HepG2 (cell line): ENCODE measurements at regions not wholly inside any gene's neighbourhood (a gene's known extent, or its start where the extent isn't known, plus 50 kb on each side); places are given as distances from the start of the nearest gene placed in this dataset.
A peak's percentile ranks its signal among the peaks of the same experiment; 100 is the strongest.

ENCODE experiments used
- ATAC-seq: fragments of 200-7000 bp; cut with Tn5 transposase; 3 replicates; pipeline ENCODE4 v1.9.1; 2020; ENCODE audit warnings: mild to moderate bottlenecking, moderate library complexity
- BruUV-seq: library from RNA; stranded (reverse); fragments of 400-500 nt; replicated peaks from 2 replicates; lab custom pipeline; 2021; lab: Mats Ljungman, UMichigan
- CTCF ChIA-PET: fragments of 300-600 bp; formaldehyde crosslinking; extraction: SDS; loops from one replicate; lab custom pipeline; 2021; ENCODE audit warnings: low total read pairs, inconsistent platforms, low intra/inter-chr PET ratio; lab: Yijun Ruan, JAX
- POLR2A ChIA-PET: fragments of 350-600 bp; sonication (Branson Sonifier 250); formaldehyde crosslinking; loops from one replicate; lab custom pipeline; 2020; ENCODE audit warnings: antibody characterized with exemption, inconsistent platforms; lab: Yijun Ruan, JAX
- DNase-seq: peaks from one replicate; pipeline ENCODE4 v3.0.0-alpha.2; 2015; ENCODE audit warnings: low spot score
- FAIRE-seq: peaks from 3 replicates; lab custom pipeline; 2011; peaks lifted over from hg19 to GRCh38; lab: Jason Lieb, UNC
- H2AFZ ChIP-seq: one replicate; pipeline ENCODE4 v1.6.1; 2011; ENCODE audit warnings: low read length, inconsistent platforms
- H3K27ac ChIP-seq: fragments of 300-600 bp; 3 replicates; pipeline ENCODE4 v1.8.0; 2011; ENCODE audit warnings: mixed run types, mild to moderate bottlenecking, mixed read lengths, low read length, inconsistent platforms; ENCODE audit not compliant: insufficient read depth; ENCODE audit errors: extremely low read length
- H3K27me3 ChIP-seq, 2 experiments: fragments of 200-600 bp in 1 of 2; 2 replicates in 1 of 2; 3 replicates in 1 of 2; pipeline versions ENCODE4 v1.6.0 to v1.8.0; 2011; ENCODE audit warnings: low read length in 2 of 2, mild to moderate bottlenecking in 2 of 2, moderate library complexity in 2 of 2, inconsistent platforms in 1 of 2; ENCODE audit not compliant: insufficient read depth in 2 of 2, control insufficient read depth in 1 of 2
- H3K36me3 ChIP-seq, 2 experiments: fragments of 200-600 bp in 1 of 2; replicated peaks in 1 of 2; 2 replicates in 1 of 2; 3 replicates in 1 of 2; pipeline versions ENCODE4 v1.5.1 to v1.8.0; 2011; ENCODE audit warnings: low read length in 2 of 2, inconsistent platforms in 1 of 2; ENCODE audit not compliant: insufficient read depth in 2 of 2, control insufficient read depth in 1 of 2
- H3K4me1 ChIP-seq: 2 replicates; pipeline ENCODE4 v1.5.1; 2012; ENCODE audit warnings: low read length, inconsistent platforms; ENCODE audit not compliant: insufficient read depth
- H3K4me2 ChIP-seq: 2 replicates; pipeline ENCODE4 v1.6.0; 2011; ENCODE audit warnings: low read depth, low read length, inconsistent platforms
- H3K4me3 ChIP-seq, 3 experiments: fragments of 200-600 bp in 1 of 3; sonication (generic), shearing (Covaris generic) in 1 of 3; replicated peaks in 1 of 3; 2 replicates each; pipeline ENCODE4 v1.5.1; 2011 to 2016; ENCODE audit warnings: low read length in 3 of 3, inconsistent platforms in 2 of 3, low read depth in 2 of 3, mild to moderate bottlenecking in 2 of 3, control low read depth in 1 of 3, mixed read lengths in 1 of 3; ENCODE audit not compliant: insufficient read depth in 1 of 3
- H3K79me2 ChIP-seq: one replicate; pipeline ENCODE4 v1.6.1; 2011; ENCODE audit warnings: low read length, inconsistent platforms; ENCODE audit not compliant: insufficient read depth
- H3K9ac ChIP-seq: 2 replicates; pipeline ENCODE4 v1.6.0; 2011; ENCODE audit warnings: mild to moderate bottlenecking, low read depth, low read length, inconsistent platforms; ENCODE audit not compliant: insufficient read depth
- H3K9me3 ChIP-seq: 2 replicates; pipeline ENCODE4 v1.5.1; 2012; ENCODE audit warnings: mild to moderate bottlenecking, low read length
- H4K20me1 ChIP-seq: 2 replicates; pipeline ENCODE4 v1.6.0; 2011; ENCODE audit warnings: inconsistent platforms, mild to moderate bottlenecking, low read length, moderate library complexity; ENCODE audit not compliant: insufficient read depth
- PAF1 ChIP-seq: IDR thresholded peaks from 2 replicates; pipeline ENCODE4 v1.6.1; 2016; ENCODE audit warnings: missing genetic modification reagents, missing compliant biosample characterization
- ZKSCAN1 ChIP-seq: fragments of 150-350 bp; IDR thresholded peaks from 2 replicates; pipeline ENCODE4 v1.6.1; 2014; ENCODE audit warnings: low read length
- ZNF329 ChIP-seq: sonication (generic); formaldehyde crosslinking; IDR thresholded peaks from 2 replicates; pipeline ENCODE4 v1.9.0; 2021; ENCODE audit warnings: low read depth, mild to moderate bottlenecking, missing genetic modification reagents
- WGBS: methylation state at CpG from one replicate; pipeline ENCODE4 v1.1.6; 2017; ENCODE audit warnings: low lambda C conversion rate; 5-methylcytosine and 5-hydroxymethylcytosine counted together
- in situ Hi-C: cut with HindIII; loops from 2 replicates; pipeline ENCODE4 v1.10.0; 2017; ENCODE audit warnings: low pct_unique_long_range_greater_than_20kb; ENCODE audit not compliant: extremely low pct_ligation_motif_present
- intact Hi-C: fragments of 100-400 bp; cut with micrococcal nuclease; formaldehyde crosslinking; loops from one replicate; pipeline ENCODE4 v1.10.0; 2022; ENCODE audit not compliant: unreplicated experiment
- TF ChIP-seq, protein P1 (sequence below): sonication (generic); formaldehyde crosslinking; IDR thresholded peaks from 2 replicates; pipeline ENCODE4 v1.4.0; 2020; ENCODE audit warnings: mild to moderate bottlenecking, missing genetic modification reagents

GRCh38 chr20:39210341-39211036 is 248.3 kb downstream of the DHX35 start:
- POLR2A ChIA-PET: no interaction called here
- Histone ChIP-seq H3K4me2 (no peak overlapping the region), H3K36me3 (no peaks in the 10 kb centered on the region), H3K9me3 (no peaks in the 10 kb centered on the region), H3K4me1 (no peaks in the 10 kb centered on the region), H3K27ac (no peak overlapping the region), H3K79me2 (no peaks in the 10 kb centered on the region), H3K4me3 (no peak overlapping the region), H4K20me1 (no peaks in the 10 kb centered on the region), H3K27me3 (no peaks in the 10 kb centered on the region; a peak in 1 of 5 replicates), H2AFZ (no peak overlapping the region), H3K9ac (no peak overlapping the region)
- TF ChIP-seq ZKSCAN1 (no peak), PAF1 (CRISPR knock-in tag) (no peak)
- FAIRE-seq: no peak
- in situ Hi-C loops (no loop called here), intact Hi-C loops (no loop called here)
- no peak for DNase-seq
- no TSS peak for BruUV-seq
- no peak for ATAC-seq
- 15% methylated on average over 10 of the region's 11 CpGs for WGBS
- CTCF ChIA-PET: no interaction called here

GRCh38 chr20:39206899-39207564 is 244.9 kb downstream of the DHX35 start:
- DNase-seq: no peak
- Histone ChIP-seq H4K20me1 (no peaks in the 10 kb centered on the region), H3K9ac (no peak overlapping the region), H3K27ac (no peak overlapping the region), H3K9me3 (no peaks in the 10 kb centered on the region; the same call in 1 of the 2 replicates), H3K79me2 (no peaks in the 10 kb centered on the region), H3K4me3 (no peak overlapping the region), H3K36me3 (no peaks in the 10 kb centered on the region), H3K4me2 (no peak overlapping the region), H3K27me3 (no peaks in the 10 kb centered on the region; a peak in 1 of 5 replicates), H2AFZ (no peak overlapping the region), H3K4me1 (no peaks in the 10 kb centered on the region)
- WGBS: 22% methylated on average over 4 of the region's 4 CpGs
- BruUV-seq: no TSS peak
- ChIA-PET POLR2A (no interaction called here), CTCF (no interaction called here)
- ATAC-seq: no peak
- in situ Hi-C loops: no loop called here
- intact Hi-C loops: no loop called here
- peak; percentile 19; the same call in 1 of the 2 replicates for TF ChIP-seq ZNF329 (CRISPR knock-in tag)
- TF ChIP-seq, protein P1, sequence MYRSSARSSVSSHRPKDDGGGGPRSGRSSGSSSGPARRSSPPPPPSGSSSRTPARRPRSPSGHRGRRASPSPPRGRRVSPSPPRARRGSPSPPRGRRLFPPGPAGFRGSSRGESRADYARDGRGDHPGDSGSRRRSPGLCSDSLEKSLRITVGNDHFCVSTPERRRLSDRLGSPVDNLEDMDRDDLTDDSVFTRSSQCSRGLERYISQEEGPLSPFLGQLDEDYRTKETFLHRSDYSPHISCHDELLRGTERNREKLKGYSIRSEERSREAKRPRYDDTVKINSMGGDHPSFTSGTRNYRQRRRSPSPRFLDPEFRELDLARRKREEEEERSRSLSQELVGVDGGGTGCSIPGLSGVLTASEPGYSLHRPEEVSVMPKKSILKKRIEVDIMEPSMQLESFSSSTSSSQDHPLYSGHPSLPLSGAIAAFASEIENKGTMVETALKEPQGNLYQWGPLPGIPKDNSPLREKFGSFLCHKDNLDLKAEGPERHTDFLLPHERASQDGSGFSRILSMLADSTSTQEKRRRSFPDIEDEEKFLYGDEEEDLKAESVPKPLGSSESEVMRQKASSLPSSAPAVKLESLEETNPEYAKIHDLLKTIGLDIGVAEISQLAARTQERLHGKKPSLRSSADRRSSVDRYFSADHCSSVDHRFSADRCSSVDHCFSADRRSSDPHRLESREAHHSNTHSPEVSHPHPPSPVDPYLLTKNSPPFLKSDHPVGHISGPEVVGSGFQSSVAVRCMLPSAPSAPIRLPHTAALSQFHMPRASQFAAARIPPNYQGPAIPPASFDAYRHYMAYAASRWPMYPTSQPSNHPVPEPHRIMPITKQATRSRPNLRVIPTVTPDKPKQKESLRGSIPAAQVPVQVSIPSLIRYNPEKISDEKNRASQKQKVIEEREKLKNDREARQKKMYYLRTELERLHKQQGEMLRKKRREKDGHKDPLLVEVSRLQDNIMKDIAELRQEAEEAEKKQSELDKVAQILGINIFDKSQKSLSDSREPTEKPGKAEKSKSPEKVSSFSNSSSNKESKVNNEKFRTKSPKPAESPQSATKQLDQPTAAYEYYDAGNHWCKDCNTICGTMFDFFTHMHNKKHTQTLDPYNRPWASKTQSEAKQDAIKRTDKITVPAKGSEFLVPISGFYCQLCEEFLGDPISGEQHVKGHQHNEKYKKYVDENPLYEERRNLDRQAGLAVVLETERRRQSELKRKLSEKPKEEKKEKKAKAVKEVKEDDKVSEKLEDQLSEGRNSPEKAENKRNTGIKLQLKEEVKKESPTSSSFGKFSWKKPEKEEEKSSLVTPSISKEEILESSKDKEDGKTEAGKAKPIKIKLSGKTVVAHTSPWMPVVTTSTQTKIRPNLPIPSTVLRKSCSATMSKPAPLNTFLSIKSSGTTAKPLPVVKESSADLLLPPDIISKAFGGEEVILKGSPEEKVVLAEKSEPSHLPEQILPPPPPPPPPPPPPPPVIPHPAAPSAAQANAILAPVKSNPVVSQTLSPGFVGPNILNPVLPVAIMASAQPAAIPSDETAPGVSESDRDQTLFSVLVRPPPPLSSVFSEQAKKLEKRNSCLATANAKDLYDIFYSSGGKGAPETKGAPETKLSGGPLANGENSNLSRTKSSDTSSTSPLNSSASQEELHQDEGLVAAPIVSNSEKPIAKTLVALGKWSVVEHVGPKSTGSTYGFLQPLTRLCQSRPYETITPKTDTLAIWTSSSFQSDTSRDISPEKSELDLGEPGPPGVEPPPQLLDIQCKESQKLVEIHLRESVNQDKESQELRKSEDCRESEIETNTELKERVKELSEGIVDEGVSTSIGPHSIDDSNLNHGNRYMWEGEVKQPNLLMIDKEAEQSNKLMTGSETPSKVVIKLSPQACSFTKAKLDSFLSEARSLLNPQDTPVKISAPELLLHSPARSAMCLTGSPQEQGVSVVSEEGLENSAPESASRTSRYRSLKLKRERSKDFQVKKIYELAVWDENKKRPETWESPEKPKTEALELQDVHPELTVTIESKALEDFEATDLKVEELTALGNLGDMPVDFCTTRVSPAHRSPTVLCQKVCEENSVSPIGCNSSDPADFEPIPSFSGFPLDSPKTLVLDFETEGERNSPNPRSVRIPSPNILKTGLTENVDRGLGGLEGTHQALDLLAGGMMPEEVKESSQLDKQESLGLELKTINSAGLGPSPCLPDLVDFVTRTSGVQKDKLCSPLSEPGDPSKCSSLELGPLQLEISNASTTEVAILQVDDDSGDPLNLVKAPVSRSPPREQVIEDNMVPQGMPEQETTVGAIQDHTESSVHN (CRISPR knock-in tag): no peak
- no peak for FAIRE-seq
